ENCODE measurements at regions not wholly inside any gene's neighbourhood (a gene's known extent, or its start where the extent isn't known, plus 50 kb on each side); places are given as distances from the start of the nearest gene placed in this dataset.

- TF ChIP-seq CTCF (IDR thresholded peaks at IDR 0.05) (no peak), POLR2A (IDR thresholded peaks at IDR 0.05) (no peak)
These were observed 534.6 kb upstream of the ATP2B1 start for GRCh38 chr12:90243211-90243610.
